Tibial nerve (tissue), 4 donors: ENCODE measurements at regions not wholly inside any gene's neighbourhood (a gene's known extent, or its start where the extent isn't known, plus 50 kb on each side); places are given as distances from the start of the nearest gene placed in this dataset.
"Not testable (repeated sequence)": the region's sequence is repeated elsewhere in the genome, so short reads cannot be mapped to it uniquely, and the experiment has no call there.

Source experiments
- CTCF ChIP-seq, 5 experiments: fragments of 200-600 bp in 3 of 5; fragments of 450-650 bp in 2 of 5; sonication (generic) in 3 of 5; IDR thresholded peaks; one replicate each; pipeline ENCODE4 v1.5.1; 2016 to 2019; ENCODE audit warnings: antibody characterized with exemption in 5 of 5, mild to moderate bottlenecking in 3 of 5, moderate library complexity in 2 of 5
- EP300 ChIP-seq, 2 donors: sonication (generic); formaldehyde crosslinking; IDR thresholded peaks; one replicate each; pipeline ENCODE4 v1.6.1; 2017; ENCODE audit warnings: antibody characterized with exemption in 2 of 2, mild to moderate bottlenecking in 1 of 2

GRCh38 chr4:3952443-3953139 lies 186.4 kb downstream of the ADRA2C start:
- not testable (repeated sequence) for TF ChIP-seq EP300, CTCF (IDR thresholded peaks at IDR 0.05)
